Midbrain (tissue), 1 donor: ENCODE measurements at regions not wholly inside any gene's neighbourhood (a gene's known extent, or its start where the extent isn't known, plus 50 kb on each side); places are given as distances from the start of the nearest gene placed in this dataset.
A peak's percentile ranks its signal among the peaks of the same experiment; 100 is the strongest.
"Not testable (repeated sequence)": the region's sequence is repeated elsewhere in the genome, so short reads cannot be mapped to it uniquely, and the experiment has no call there.

Experiments
- DNase-seq: peaks from one replicate; lab custom pipeline; 2025; lab: John Stamatoyannopoulos, UW

DNA sequence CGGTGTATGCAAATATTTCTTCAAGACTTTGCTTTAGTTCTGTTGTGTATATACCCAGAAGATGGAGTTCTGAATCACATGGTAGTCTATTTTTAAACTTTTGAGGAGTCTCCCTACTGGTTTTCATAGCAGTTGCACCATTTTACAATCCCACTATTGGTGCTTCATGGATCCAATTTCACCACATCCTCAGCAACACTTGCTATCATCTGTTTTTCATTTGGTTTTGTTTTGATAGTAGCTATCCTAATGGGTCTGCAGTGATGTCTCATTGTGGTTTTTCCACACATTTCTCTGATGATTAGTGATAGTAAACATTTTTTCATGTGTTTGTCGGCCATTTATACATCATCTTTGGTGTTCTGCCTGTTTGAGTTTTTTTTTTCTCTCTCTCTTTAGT is 1339.3 kb downstream of the EFNA5 start:
- DNase-seq: no peak

DNA sequence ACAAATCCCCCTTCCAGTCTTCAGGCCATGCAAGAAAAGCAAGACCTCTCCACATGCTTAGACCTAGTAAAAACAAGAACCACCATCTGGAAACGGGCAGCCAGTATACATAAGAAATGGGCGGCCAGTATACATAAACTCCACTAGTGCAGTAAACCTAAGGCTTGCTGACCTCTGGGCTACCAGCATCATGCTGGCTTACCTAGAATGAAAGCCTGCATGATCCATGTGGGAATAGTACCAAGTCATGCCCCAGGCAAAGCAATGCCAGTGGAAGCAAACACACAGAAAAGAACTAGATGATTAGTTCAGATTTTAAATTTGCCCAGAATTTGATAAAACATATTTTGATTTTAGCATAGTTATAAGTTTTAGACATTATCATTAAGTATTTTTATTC is 1346.4 kb downstream of the EFNA5 start:
- no peak for DNase-seq

DNA sequence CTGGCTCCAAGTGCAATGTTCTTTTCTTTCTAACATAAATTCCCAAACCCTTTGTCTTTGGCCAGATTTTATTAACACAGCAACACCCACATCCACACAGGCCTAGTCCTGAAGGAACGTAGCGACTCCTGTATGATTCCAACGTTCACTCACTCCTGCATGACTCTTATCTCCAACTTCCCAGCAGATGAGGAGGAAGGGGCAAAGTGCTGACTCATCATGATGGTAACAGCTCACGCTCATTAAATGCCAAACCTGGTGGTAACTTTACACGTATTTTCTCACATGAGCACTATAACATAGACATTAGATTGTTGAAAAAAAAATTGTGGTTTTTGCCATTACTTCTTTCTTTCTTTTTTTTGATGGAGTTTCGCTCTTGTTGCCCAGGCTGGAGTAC is 1349.5 kb downstream of the EFNA5 start:
- no peak for DNase-seq

GRCh38 chr5:106314221-106314824 is 1356.4 kb downstream of the EFNA5 start:
- DNase-seq: no peak

GRCh38 chr5:106312360-106312759 is 1358.4 kb downstream of the EFNA5 start:
- no peak for DNase-seq

GRCh38 chr5:106311230-106311915 is 1359.4 kb downstream of the EFNA5 start:
- DNase-seq: no peak

DNA sequence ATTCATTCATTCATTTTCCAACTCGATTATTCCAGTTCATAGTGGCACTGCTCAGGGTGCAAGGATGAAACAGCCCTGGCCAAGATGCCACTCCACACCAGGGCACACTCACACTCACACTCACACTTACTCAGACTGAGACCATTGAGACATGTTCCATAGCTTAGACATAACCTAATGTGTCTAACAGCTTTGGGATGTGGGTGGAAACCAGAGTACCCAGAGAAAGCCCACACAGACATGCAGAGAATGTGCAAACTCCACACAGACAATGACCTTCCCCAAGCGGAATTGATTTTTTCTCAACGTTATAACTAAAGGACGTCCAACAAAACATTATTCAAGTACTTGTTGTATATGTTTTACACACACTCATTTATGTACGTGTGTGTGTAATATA is 1363.5 kb downstream of the EFNA5 start:
- DNase-seq: no peak

- DNase-seq: no peak
Measured at GRCh38 chr5:106306313-106307028, 1364.3 kb downstream of the EFNA5 start.

- no peak for DNase-seq
Measured at GRCh38 chr5:106303911-106304310, 1366.8 kb downstream of the EFNA5 start.

DNA sequence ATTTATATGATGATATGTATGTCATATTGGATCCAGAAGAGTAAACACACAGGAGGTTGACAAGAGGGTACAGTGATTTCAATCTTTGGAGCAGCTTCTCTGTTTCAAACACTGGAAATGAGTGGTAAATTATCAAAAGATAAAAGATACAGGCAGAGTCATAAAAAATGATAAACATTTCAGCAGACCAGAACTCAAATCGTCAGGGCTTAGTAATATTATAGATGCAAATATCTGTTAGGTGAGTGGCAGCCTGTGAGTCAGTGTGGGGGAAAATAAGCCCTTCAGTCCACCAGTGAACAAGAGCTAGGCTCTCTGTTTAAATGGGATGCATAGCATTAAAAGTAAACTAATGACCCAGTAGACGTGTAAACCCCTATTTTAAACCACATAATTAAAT is 1378.1 kb downstream of the EFNA5 start:
- DNase-seq: no peak

GRCh38 chr5:106290841-106291240 is 1379.9 kb downstream of the EFNA5 start:
- DNase-seq: no peak

DNA sequence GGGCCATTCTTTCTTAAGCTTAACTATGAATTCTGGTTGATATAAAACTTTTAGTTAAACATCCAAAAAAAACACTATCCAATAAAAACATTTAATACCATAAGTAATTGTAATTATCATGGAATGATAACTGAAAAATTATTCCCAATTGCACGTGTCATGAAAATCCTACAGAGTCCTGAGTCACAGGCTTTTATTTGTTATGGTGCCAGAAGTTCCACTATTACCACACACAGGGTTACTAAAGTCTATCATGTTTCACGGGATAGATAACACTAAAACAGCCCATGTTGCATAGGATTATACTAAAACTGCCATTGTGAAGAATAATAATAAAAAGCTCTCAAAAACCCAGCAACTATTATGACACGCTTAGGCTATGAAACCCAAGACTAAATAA is 1381.8 kb downstream of the EFNA5 start:
- DNase-seq: no peak

GRCh38 chr5:106277540-106278096 is 1393.1 kb downstream of the EFNA5 start:
- no peak for DNase-seq

- peak; percentile 3 for DNase-seq
Measured at GRCh38 chr5:106269252-106269843, 1401.4 kb downstream of the EFNA5 start.

DNA sequence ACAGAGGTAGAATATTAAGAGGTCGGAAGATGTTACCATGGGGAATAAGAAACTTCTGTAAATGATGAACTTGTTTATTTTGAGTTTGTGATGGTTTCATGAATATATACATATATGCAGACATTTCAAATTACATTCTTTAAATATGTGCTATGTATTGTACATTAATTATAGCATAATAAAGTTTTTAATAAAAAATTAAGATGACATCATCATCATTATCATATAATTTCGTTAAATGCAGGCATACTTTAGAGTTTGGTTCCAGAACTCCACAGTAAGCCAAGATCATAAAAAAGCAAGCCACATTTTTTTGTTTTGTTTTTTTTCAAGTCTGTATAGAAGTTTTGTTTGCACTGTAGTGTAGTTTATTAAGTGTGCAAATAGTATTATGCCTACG is 1403.5 kb downstream of the EFNA5 start:
- no peak for DNase-seq

DNA sequence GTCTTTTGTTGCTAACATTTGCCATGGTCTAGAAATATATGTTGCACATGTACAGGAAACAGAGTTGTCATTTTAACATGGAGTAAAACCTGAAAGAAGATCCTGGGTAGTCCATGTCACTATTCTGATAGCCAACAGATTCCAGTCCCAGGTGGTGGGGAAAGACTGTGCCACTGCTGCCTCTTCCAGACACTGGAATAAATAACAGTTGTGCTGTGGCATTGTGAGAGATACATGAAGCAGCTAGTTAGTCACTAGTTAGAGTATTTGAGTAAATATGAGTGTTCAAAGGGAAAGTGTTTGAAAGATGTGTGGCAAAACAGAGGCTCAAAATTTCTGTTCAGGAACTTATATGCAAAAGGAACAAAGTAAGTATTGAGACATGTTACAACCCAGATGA is 1408.3 kb downstream of the EFNA5 start:
- no peak for DNase-seq

- DNase-seq: not testable (repeated sequence)
Measured at GRCh38 chr5:106259431-106260090, 1411.2 kb downstream of the EFNA5 start.

DNA sequence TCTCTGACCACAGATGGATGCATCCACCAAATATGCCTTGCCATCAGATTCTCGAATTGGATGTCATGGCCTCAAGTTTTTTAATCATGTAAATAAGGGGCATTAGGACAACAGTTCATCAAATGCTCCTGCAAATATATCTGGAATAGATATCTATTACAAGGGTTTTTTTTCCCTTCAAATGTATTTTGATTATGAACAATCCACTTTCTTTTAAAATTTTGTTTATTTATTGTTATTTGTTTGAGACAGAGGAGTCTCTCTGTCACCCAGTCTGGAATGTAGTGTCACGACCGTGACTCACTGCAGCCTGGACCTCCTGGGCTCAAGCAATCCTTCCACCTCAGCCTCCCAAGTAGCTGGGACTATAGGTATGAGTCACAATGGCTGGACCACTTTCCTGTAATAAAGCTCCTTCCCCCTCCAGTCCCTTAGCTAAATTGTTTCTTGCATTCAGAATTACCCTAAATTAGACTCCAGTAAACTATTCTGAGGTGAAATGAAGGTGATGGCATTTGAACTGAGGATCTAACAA is 1412.1 kb downstream of the EFNA5 start:
- DNase-seq: no peak

DNA sequence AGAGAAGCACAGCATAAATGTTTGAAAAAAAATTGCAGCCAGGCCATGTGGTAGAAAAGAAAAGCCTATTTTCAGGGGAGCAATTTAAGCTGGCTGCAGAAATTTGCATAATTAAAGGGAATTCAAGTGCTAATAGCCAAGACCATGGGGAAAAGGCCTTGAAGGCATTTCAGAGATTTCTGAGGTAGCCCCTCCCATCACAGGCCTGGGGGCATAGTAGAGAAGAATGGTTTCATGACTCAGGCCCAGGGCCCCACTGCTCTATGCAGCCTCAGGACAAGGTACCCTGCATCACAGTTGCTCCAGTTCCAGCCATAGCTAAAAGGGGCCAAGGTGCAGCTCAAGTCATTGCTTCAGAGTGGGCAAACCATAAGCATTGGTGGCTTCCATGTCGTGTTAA is 1416.0 kb downstream of the EFNA5 start:
- no peak for DNase-seq

- not testable (repeated sequence) for DNase-seq
Measured at GRCh38 chr5:106246044-106246745, 1424.5 kb downstream of the EFNA5 start.

DNA sequence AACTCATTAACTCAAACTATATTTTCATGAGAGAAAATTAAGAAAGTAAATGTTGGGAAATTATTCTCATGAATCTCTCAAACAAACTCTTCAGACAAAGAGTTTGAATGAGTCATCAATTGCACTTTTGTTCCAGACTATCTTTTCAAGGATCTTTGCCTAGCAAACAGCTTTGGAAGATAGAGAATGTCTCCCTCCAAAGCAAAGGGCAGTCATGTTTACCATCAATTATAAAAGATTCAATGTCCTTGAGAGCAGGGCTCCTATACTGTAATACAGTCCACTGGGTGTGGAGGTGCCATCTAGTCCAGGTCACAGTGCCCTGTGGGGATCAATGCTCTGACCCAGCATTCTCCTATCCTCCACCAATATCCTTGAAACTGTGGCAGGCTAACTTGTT is 1429.3 kb downstream of the EFNA5 start:
- DNase-seq: no peak
